Neuronal stem cell (in vitro differentiated cells): ENCODE measurements at regions not wholly inside any gene's neighbourhood (a gene's known extent, or its start where the extent isn't known, plus 50 kb on each side); places are given as distances from the start of the nearest gene placed in this dataset.

Source experiments
- DNase-seq: peaks from one replicate; pipeline ENCODE4 v3.0.0-alpha.2; 2013; ENCODE audit warnings: low spot score
- H2AFZ ChIP-seq: one replicate; pipeline ENCODE4 v1.6.1; 2013; ENCODE audit warnings: mild to moderate bottlenecking, low read length, inconsistent platforms
- H2AK5ac ChIP-seq: 2 replicates; pipeline ENCODE4 v1.6.1; 2013; ENCODE audit warnings: low read depth, mild to moderate bottlenecking, inconsistent platforms, low read length, moderate library complexity, mixed read lengths
- H2BK120ac ChIP-seq: 2 replicates; pipeline ENCODE4 v1.6.1; 2013; ENCODE audit warnings: low read depth, mild to moderate bottlenecking, inconsistent platforms, low read length, moderate library complexity, mixed read lengths
- H2BK12ac ChIP-seq: one replicate; pipeline ENCODE4 v1.6.1; 2013; ENCODE audit warnings: low read length, inconsistent platforms
- H2BK15ac ChIP-seq: 2 replicates; pipeline ENCODE4 v1.6.1; 2013; ENCODE audit warnings: mild to moderate bottlenecking, low read length, inconsistent platforms, mixed read lengths
- H2BK5ac ChIP-seq: one replicate; pipeline ENCODE4 v1.6.1; 2013; ENCODE audit warnings: inconsistent platforms, mild to moderate bottlenecking, low read length, moderate library complexity
- H3K14ac ChIP-seq: one replicate; pipeline ENCODE4 v1.6.1; 2013; ENCODE audit warnings: low read length, inconsistent platforms
- H3K18ac ChIP-seq: 2 replicates; pipeline ENCODE4 v1.6.1; 2013; ENCODE audit warnings: low read length, inconsistent platforms
- H3K23ac ChIP-seq: 2 replicates; pipeline ENCODE4 v1.6.1; 2013; ENCODE audit warnings: low read depth, mild to moderate bottlenecking, mixed read lengths, low read length, inconsistent platforms; ENCODE audit not compliant: poor library complexity
- H3K27ac ChIP-seq: replicated peaks from 3 replicates; pipeline ENCODE4 v1.5.1; 2013; ENCODE audit warnings: low read length, inconsistent platforms
- H3K27me3 ChIP-seq, 3 experiments: 2 replicates each; pipeline ENCODE4 v1.6.1; 2013; ENCODE audit warnings: low read length in 3 of 3, mild to moderate bottlenecking in 2 of 3, inconsistent platforms in 1 of 3, low read depth in 1 of 3, mixed read lengths in 1 of 3, moderate library complexity in 1 of 3; ENCODE audit not compliant: control insufficient read depth in 3 of 3, insufficient read depth in 3 of 3
- H3K36me3 ChIP-seq, 2 donors: replicated peaks in 1 of 2; 2 replicates each; pipeline ENCODE4 v1.6.1; 2013; ENCODE audit warnings: low read length in 2 of 2; ENCODE audit not compliant: control insufficient read depth in 2 of 2, insufficient read depth in 2 of 2
- H3K4ac ChIP-seq: 2 replicates; pipeline ENCODE4 v1.6.1; 2013; ENCODE audit warnings: inconsistent platforms, mild to moderate bottlenecking, low read length, moderate library complexity
- H3K4me1 ChIP-seq, 2 donors: 1 replicate in 1 of 2; 2 replicates in 1 of 2; pipeline ENCODE4 v1.6.1; 2013; ENCODE audit warnings: low read length in 2 of 2, low read depth in 1 of 2; ENCODE audit not compliant: control insufficient read depth in 2 of 2, insufficient read depth in 1 of 2
- H3K4me2 ChIP-seq: one replicate; pipeline ENCODE4 v1.6.1; 2013; ENCODE audit warnings: mild to moderate bottlenecking, low read length, inconsistent platforms; ENCODE audit not compliant: insufficient read depth, poor library complexity, severe bottlenecking
- H3K4me3 ChIP-seq, 2 donors: 2 replicates each; pipeline ENCODE4 v1.5.1; 2013; ENCODE audit warnings: low read length in 2 of 2, mild to moderate bottlenecking in 2 of 2, inconsistent platforms in 1 of 2, moderate library complexity in 1 of 2
- H3K79me1 ChIP-seq: one replicate; pipeline ENCODE4 v1.6.1; 2013; ENCODE audit warnings: low read depth, mild to moderate bottlenecking, inconsistent platforms, low read length, moderate library complexity
- H3K9ac ChIP-seq: one replicate; pipeline ENCODE4 v1.6.1; 2013; ENCODE audit warnings: mild to moderate bottlenecking, low read depth, low read length, inconsistent platforms; ENCODE audit not compliant: poor library complexity
- H3K9me3 ChIP-seq, 2 donors: replicated peaks in 1 of 2; 2 replicates each; pipeline versions ENCODE3 to v1.6.1; 2013; ENCODE audit warnings: low read length in 2 of 2, mild to moderate bottlenecking in 2 of 2, inconsistent platforms in 1 of 2, low read depth in 1 of 2, mixed read lengths in 1 of 2, moderate library complexity in 1 of 2; ENCODE audit not compliant: control insufficient read depth in 2 of 2, insufficient read depth in 1 of 2
- H4K8ac ChIP-seq: one replicate; pipeline ENCODE4 v1.6.1; 2013; ENCODE audit warnings: low read depth, mild to moderate bottlenecking, inconsistent platforms, low read length, moderate library complexity
- H4K91ac ChIP-seq: one replicate; pipeline ENCODE4 v1.6.1; 2013; ENCODE audit warnings: low read length, low read depth, mild to moderate bottlenecking, inconsistent platforms; ENCODE audit not compliant: poor library complexity
- WGBS, 2 donors: extraction: QIAGEN DNeasy Blood & Tissue Kit; methylation state at CpG; one replicate each; pipeline ENCODE4 v1.1.7; 2013; ENCODE audit warnings: missing lambda C conversion rate in 2 of 2, mixed read lengths in 1 of 2; ENCODE audit not compliant: insufficient read length in 2 of 2, insufficient replicate concordance in 1 of 2; ENCODE audit errors: extremely low coverage in 2 of 2; 5-methylcytosine and 5-hydroxymethylcytosine counted together

- H3K18ac ChIP-seq, result no peak overlapping the region
- no peak overlapping the region for H2BK15ac ChIP-seq
- H2AFZ ChIP-seq, result no peak overlapping the region
- no peaks in the 10 kb centered on the region for H3K27me3 ChIP-seq
- DNase-seq, result no peak
- no peak overlapping the region for H3K4ac ChIP-seq
- H3K9me3 ChIP-seq, result no peaks in the 10 kb centered on the region
- H3K4me3 ChIP-seq, result no peak overlapping the region
- no peak overlapping the region for H3K23ac ChIP-seq
- no peaks in the 10 kb centered on the region for H3K79me1 ChIP-seq
- H3K27ac ChIP-seq, result no peak overlapping the region
- no peak overlapping the region for H2BK120ac ChIP-seq
- no peaks in the 10 kb centered on the region for H3K36me3 ChIP-seq
- no peak overlapping the region for H4K8ac ChIP-seq
- no peak overlapping the region for H3K14ac ChIP-seq
- no peak overlapping the region for H4K91ac ChIP-seq
- no peak overlapping the region for H3K4me2 ChIP-seq
- H2BK5ac ChIP-seq, result no peak overlapping the region
- no peak overlapping the region for H2AK5ac ChIP-seq
- H3K9ac ChIP-seq, result no peak overlapping the region
- no peak overlapping the region for H2BK12ac ChIP-seq
- WGBS, 2 donors, result no CpG with 5 or more reads among the region's 4 CpGs
- H3K4me1 ChIP-seq, result no peaks in the 10 kb centered on the region
These were observed 1179.3 kb downstream of the KCNT2 start for GRCh38 chr1:195428927-195429326.

GRCh38 chr1:195415584-195415983 lies 1192.7 kb downstream of the KCNT2 start:
- H3K27me3 ChIP-seq, result no peaks in the 10 kb centered on the region
- no peak overlapping the region for H2BK5ac ChIP-seq
- no peak overlapping the region for H2BK15ac ChIP-seq
- no CpG with 5 or more reads among the region's 1 CpG for WGBS, 2 donors
- H3K27ac ChIP-seq, result no peak overlapping the region
- no peaks in the 10 kb centered on the region for H3K9me3 ChIP-seq
- no peaks in the 10 kb centered on the region for H3K4me1 ChIP-seq
- H3K79me1 ChIP-seq, result no peaks in the 10 kb centered on the region
- H3K36me3 ChIP-seq, result no peaks in the 10 kb centered on the region
- no peak overlapping the region for H4K8ac ChIP-seq
- no peak overlapping the region for H3K23ac ChIP-seq
- H3K4me2 ChIP-seq, result no peak overlapping the region
- no peak overlapping the region for H2AK5ac ChIP-seq
- H3K14ac ChIP-seq, result no peak overlapping the region
- H2AFZ ChIP-seq, result no peak overlapping the region
- H3K18ac ChIP-seq, result no peak overlapping the region
- no peak overlapping the region for H3K4me3 ChIP-seq
- no peak overlapping the region for H2BK120ac ChIP-seq
- H3K9ac ChIP-seq, result no peak overlapping the region
- DNase-seq, result no peak
- H4K91ac ChIP-seq, result no peak overlapping the region
- H3K4ac ChIP-seq, result no peak overlapping the region
- no peak overlapping the region for H2BK12ac ChIP-seq

- no peak overlapping the region for H4K8ac ChIP-seq
- H3K4me2 ChIP-seq, result no peak overlapping the region
- no peaks in the 10 kb centered on the region for H3K9me3 ChIP-seq
- no peak overlapping the region for H2AFZ ChIP-seq
- H3K4ac ChIP-seq, result no peak overlapping the region
- H2BK12ac ChIP-seq, result no peak overlapping the region
- H3K27me3 ChIP-seq, result no peaks in the 10 kb centered on the region
- no CpG with 5 or more reads among the region's 1 CpG for WGBS, 2 donors
- no peak overlapping the region for H3K18ac ChIP-seq
- H3K23ac ChIP-seq, result no peak overlapping the region
- H2BK120ac ChIP-seq, result no peak overlapping the region
- no peak overlapping the region for H4K91ac ChIP-seq
- H3K27ac ChIP-seq, result no peak overlapping the region
- H3K4me1 ChIP-seq, result no peaks in the 10 kb centered on the region
- H3K4me3 ChIP-seq, result no peak overlapping the region
- H3K9ac ChIP-seq, result no peak overlapping the region
- no peak overlapping the region for H2BK5ac ChIP-seq
- no peaks in the 10 kb centered on the region for H3K36me3 ChIP-seq
- no peaks in the 10 kb centered on the region for H3K79me1 ChIP-seq
- no peak for DNase-seq
- no peak overlapping the region for H2AK5ac ChIP-seq
- no peak overlapping the region for H3K14ac ChIP-seq
- no peak overlapping the region for H2BK15ac ChIP-seq
These were observed 1213.7 kb downstream of the KCNT2 start for GRCh38 chr1:195394567-195394966.

- no peak overlapping the region for H2AK5ac ChIP-seq
- H2BK5ac ChIP-seq, result no peak overlapping the region
- no peaks in the 10 kb centered on the region for H3K27me3 ChIP-seq
- peak overlapping the region; percentile 40 for H2AFZ ChIP-seq
- H3K36me3 ChIP-seq, result no peaks in the 10 kb centered on the region
- no peak overlapping the region for H4K91ac ChIP-seq
- H3K9me3 ChIP-seq, result no peaks in the 10 kb centered on the region
- no peak overlapping the region for H3K9ac ChIP-seq
- no peak overlapping the region for H3K18ac ChIP-seq
- no peak overlapping the region for H3K27ac ChIP-seq
- no peak overlapping the region for H2BK12ac ChIP-seq
- H2BK120ac ChIP-seq, result no peak overlapping the region
- H2BK15ac ChIP-seq, result no peak overlapping the region
- no peak overlapping the region for H3K4ac ChIP-seq
- H3K4me1 ChIP-seq, result no peaks in the 10 kb centered on the region
- no peak overlapping the region for H3K14ac ChIP-seq
- H3K4me3 ChIP-seq, result no peak overlapping the region
- H3K23ac ChIP-seq, result no peak overlapping the region
- no peaks in the 10 kb centered on the region for H3K79me1 ChIP-seq
- H4K8ac ChIP-seq, result no peak overlapping the region
- DNase-seq, result no peak
- H3K4me2 ChIP-seq, result no peak overlapping the region
These were observed 1232.0 kb downstream of the KCNT2 start for GRCh38 chr1:195376190-195376589.
